ENCODE measurements at regions not wholly inside any gene's neighbourhood (a gene's known extent, or its start where the extent isn't known, plus 50 kb on each side); places are given as distances from the start of the nearest gene placed in this dataset.

GRCh38 chr4:57287687-57288604 is 177.8 kb upstream of the IGFBP7 start:
- DNase-seq, result no peak

GRCh38 chr4:57282933-57283310 is 172.7 kb upstream of the IGFBP7 start:
- DNase-seq, result no peak

GRCh38 chr4:57280481-57280880 is 170.3 kb upstream of the IGFBP7 start:
- no peak for DNase-seq

- no peak for DNase-seq
These were observed 168.6 kb upstream of the IGFBP7 start for GRCh38 chr4:57278780-57279179.

GRCh38 chr4:57274082-57274481 is 163.9 kb upstream of the IGFBP7 start:
- no peak for DNase-seq

GRCh38 chr4:57270346-57270745 is 160.2 kb upstream of the IGFBP7 start:
- DNase-seq, result peak; percentile 49

GRCh38 chr4:57265831-57266582 is 155.8 kb upstream of the IGFBP7 start:
- DNase-seq, result peak; percentile 6

GRCh38 chr4:57254754-57255153 is 144.6 kb upstream of the IGFBP7 start:
- DNase-seq, result no peak

GRCh38 chr4:57249083-57249482 is 138.9 kb upstream of the IGFBP7 start:
- DNase-seq, result no peak

- no peak for DNase-seq
These were observed 132.9 kb upstream of the IGFBP7 start for GRCh38 chr4:57243076-57243475.

- DNase-seq, result no peak
These were observed 124.1 kb upstream of the IGFBP7 start for GRCh38 chr4:57234252-57234775.

GRCh38 chr4:57233386-57233785 is 123.2 kb upstream of the IGFBP7 start:
- no peak for DNase-seq

- no peak for DNase-seq
These were observed 121.6 kb upstream of the IGFBP7 start for GRCh38 chr4:57231781-57232180.

GRCh38 chr4:57220734-57221133 is 110.5 kb upstream of the IGFBP7 start:
- no peak for DNase-seq

- no peak for DNase-seq
These were observed 110.0 kb upstream of the IGFBP7 start for GRCh38 chr4:57220172-57220571.

GRCh38 chr4:57219431-57219830 is 109.2 kb upstream of the IGFBP7 start:
- no peak for DNase-seq

- no peak for DNase-seq
These were observed 104.6 kb upstream of the IGFBP7 start for GRCh38 chr4:57214654-57215411.

GRCh38 chr4:57211131-57211530 is 100.9 kb upstream of the IGFBP7 start:
- DNase-seq, result no peak

GRCh38 chr4:57206172-57206571 is 96.0 kb upstream of the IGFBP7 start:
- DNase-seq, result no peak

- no peak for DNase-seq
These were observed 95.4 kb upstream of the IGFBP7 start for GRCh38 chr4:57205580-57205979.

GRCh38 chr4:57200799-57201327 is 90.7 kb upstream of the IGFBP7 start:
- peak; percentile 11 for DNase-seq

- DNase-seq, result no peak
These were observed 89.1 kb upstream of the IGFBP7 start for GRCh38 chr4:57199267-57199666.

GRCh38 chr4:57195622-57196021 is 85.4 kb upstream of the IGFBP7 start:
- DNase-seq, result no peak

Measured in eye (tissue), 1 donor.